Epidermal melanocyte (primary cell): ENCODE measurements at regions not wholly inside any gene's neighbourhood (a gene's known extent, or its start where the extent isn't known, plus 50 kb on each side); places are given as distances from the start of the nearest gene placed in this dataset.

Experiments
- DNase-seq: peaks from one replicate; pipeline ENCODE4 v3.0.0; 2011; ENCODE audit warnings: low spot score; ENCODE audit not compliant: insufficient read length

- DNase-seq: no peak
Observed at GRCh38 chr21:38186661-38187270, 70.0 kb upstream of the KCNJ15 start.

DNA sequence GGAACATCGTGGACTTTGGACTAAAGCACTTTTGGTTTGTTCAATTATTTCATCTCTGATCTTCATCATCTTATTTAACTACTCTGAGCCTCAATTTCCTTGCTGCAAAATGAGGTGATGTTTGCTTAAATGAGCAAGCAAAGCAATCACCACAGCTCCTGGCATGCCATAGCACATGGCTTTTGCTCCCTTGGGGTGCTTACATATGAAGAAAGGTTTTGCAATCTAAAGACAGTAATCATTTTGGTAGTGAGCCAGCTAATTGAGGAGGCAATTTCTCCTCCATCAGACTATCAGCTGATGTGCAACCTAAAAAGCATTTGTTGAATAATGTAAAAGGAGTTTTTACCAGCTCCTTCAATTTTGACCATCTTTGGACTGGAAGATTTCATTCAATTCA, 68.8 kb upstream of the KCNJ15 start:
- DNase-seq: no peak

GRCh38 chr21:38196036-38196435, 60.8 kb upstream of the KCNJ15 start:
- DNase-seq: no peak

DNA sequence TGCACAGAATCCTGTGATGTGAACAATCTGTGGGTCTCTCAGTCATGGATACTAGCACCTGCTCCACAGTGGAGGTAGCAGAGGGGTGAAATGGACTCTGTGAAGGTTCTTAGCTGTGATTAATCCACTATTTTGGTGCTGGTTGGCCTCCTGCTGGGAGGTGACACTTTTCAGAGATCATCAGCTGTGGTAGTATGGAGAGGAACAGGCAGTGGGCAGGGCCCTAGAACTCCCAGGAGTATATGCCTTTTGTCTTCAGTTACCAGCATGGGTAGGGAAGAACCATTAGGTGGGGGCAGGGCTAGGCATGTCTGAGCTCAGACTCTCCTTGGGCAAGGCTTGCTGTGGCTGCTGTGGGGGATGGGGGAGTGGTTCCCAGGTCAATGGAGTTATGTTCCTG, 54.0 kb upstream of the KCNJ15 start:
- DNase-seq: no peak

DNA sequence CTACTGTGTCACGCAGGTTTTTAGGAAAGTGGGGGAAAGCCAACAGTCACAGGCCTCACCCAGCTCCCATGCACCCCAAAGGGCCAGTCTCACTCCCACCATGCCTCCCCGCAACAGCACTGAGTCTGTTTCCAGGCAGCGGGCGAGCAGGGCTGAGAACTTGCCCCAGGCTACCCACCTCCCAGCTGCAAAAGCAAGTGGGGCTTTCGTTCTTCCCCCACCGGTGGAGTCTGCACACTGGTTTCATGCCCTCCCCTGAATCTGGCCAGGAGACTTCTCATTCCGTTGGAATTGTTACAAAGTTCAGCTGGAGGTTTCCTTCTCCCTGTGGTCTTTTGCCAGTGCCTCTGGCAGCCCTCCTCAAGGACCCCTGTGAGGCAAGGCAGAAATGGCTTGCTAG, 53.6 kb upstream of the KCNJ15 start:
- no peak for DNase-seq

DNA sequence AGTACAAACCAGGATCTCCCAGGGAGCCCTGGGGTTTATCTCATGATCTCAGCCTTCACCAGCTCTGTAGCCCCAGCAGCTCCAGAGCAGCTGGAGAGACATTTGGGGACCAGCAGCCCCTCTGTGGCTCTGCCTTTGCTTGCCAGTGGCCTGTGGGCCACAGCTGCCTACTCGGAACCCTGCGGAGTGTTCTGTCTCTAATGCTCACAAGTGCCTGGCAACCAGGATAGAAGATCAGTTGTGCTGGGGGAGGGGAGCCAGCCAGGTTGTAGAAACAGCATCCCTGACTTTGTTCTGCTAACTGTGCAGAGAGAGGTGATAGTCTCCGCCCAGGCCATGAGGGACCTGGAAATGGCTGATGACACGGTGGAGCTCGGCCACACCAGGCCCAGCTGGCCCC, 50.9 kb upstream of the KCNJ15 start:
- DNase-seq: no peak

GRCh38 chr21:38206646-38207045, 50.1 kb upstream of the KCNJ15 start:
- DNase-seq: no peak
